Hematopoietic multipotent progenitor cell treated with erythropoietin and hydrocortisone succinate and interleukin-3 and kit ligand, for 6 days (in vitro differentiated cells): ENCODE measurements at regions not wholly inside any gene's neighbourhood (a gene's known extent, or its start where the extent isn't known, plus 50 kb on each side); places are given as distances from the start of the nearest gene placed in this dataset.
A peak's percentile ranks its signal among the peaks of the same experiment; 100 is the strongest.

Experiments used
- DNase-seq: peaks from one replicate; pipeline ENCODE4 v3.0.0-alpha.2; 2015

- DNase-seq: no peak
These were observed 121.2 kb upstream of the OSR1 start for GRCh38 chr2:19479666-19480065.

GRCh38 chr2:19478409-19478808 lies 120.0 kb upstream of the OSR1 start:
- DNase-seq: no peak

GRCh38 chr2:19476327-19476726 lies 117.9 kb upstream of the OSR1 start:
- DNase-seq: no peak

GRCh38 chr2:19474128-19474527 lies 115.7 kb upstream of the OSR1 start:
- DNase-seq: peak; percentile 67

GRCh38 chr2:19473350-19473749 lies 114.9 kb upstream of the OSR1 start:
- DNase-seq: no peak

- DNase-seq: no peak
These were observed 114.1 kb upstream of the OSR1 start for GRCh38 chr2:19472391-19472978.

GRCh38 chr2:19471491-19471890 lies 113.1 kb upstream of the OSR1 start:
- no peak for DNase-seq

- no peak for DNase-seq
These were observed 107.6 kb upstream of the OSR1 start for GRCh38 chr2:19465978-19466377.

- DNase-seq: no peak
These were observed 103.8 kb upstream of the OSR1 start for GRCh38 chr2:19462256-19462645.

GRCh38 chr2:19461504-19462255 lies 103.3 kb upstream of the OSR1 start:
- no peak for DNase-seq

- DNase-seq: no peak
These were observed 102.3 kb upstream of the OSR1 start for GRCh38 chr2:19460761-19461160.

- no peak for DNase-seq
These were observed 100.1 kb upstream of the OSR1 start for GRCh38 chr2:19458427-19459003.

GRCh38 chr2:19457809-19458208 lies 99.4 kb upstream of the OSR1 start:
- no peak for DNase-seq

GRCh38 chr2:19456705-19457309 lies 98.4 kb upstream of the OSR1 start:
- no peak for DNase-seq

GRCh38 chr2:19454125-19454524 lies 95.7 kb upstream of the OSR1 start:
- DNase-seq: no peak

GRCh38 chr2:19442731-19443130 lies 84.3 kb upstream of the OSR1 start:
- DNase-seq: no peak

GRCh38 chr2:19439081-19439480 lies 80.7 kb upstream of the OSR1 start:
- DNase-seq: no peak

- DNase-seq: no peak
These were observed 77.4 kb upstream of the OSR1 start for GRCh38 chr2:19435815-19436214.

- DNase-seq: no peak
These were observed 76.0 kb upstream of the OSR1 start for GRCh38 chr2:19434413-19434812.

GRCh38 chr2:19426941-19427340 lies 68.5 kb upstream of the OSR1 start:
- no peak for DNase-seq

GRCh38 chr2:19426144-19426543 lies 67.7 kb upstream of the OSR1 start:
- DNase-seq: no peak

GRCh38 chr2:19425419-19425818 lies 67.0 kb upstream of the OSR1 start:
- no peak for DNase-seq

- DNase-seq: no peak
These were observed 60.9 kb upstream of the OSR1 start for GRCh38 chr2:19419211-19419880.
